T-cell (primary cell): ENCODE measurements at regions not wholly inside any gene's neighbourhood (a gene's known extent, or its start where the extent isn't known, plus 50 kb on each side); places are given as distances from the start of the nearest gene placed in this dataset.

Experiments
- ATAC-seq, 4 experiments: fragments of 200-7000 bp in 3 of 4; fragments of 150-1000 bp in 1 of 4; cut with Tn5 transposase; replicated peaks in 1 of 4; 1 replicate in 3 of 4; 2 replicates in 1 of 4; pipeline ENCODE4 v1.10.0; 2021; ENCODE audit warnings: moderate library complexity in 3 of 4, mild to moderate bottlenecking in 2 of 4, moderate number of reproducible peaks in 1 of 4
- CTCF ChIA-PET, 2 donors: fragments of 300-600 bp; sonication (Branson Sonifier 250); formaldehyde crosslinking; loops; one replicate each; lab custom pipeline; 2022; ENCODE audit warnings: antibody characterized with exemption in 2 of 2; lab: Charles Lee
- POLR2A ChIA-PET, 2 donors: fragments of 300-600 bp; sonication (Branson Sonifier 250); formaldehyde crosslinking; loops; one replicate each; lab custom pipeline; 2022; ENCODE audit warnings: antibody characterized with exemption in 2 of 2; lab: Charles Lee
- DNase-seq, 35 experiments: peaks; one replicate each; pipeline versions ENCODE4 v3.0.0 to v3.0.0-alpha.2; 2013 to 2023
- H3K27ac ChIP-seq: one replicate; pipeline ENCODE4 v1.5.1; 2013; ENCODE audit warnings: low read length
- H3K27me3 ChIP-seq, 2 experiments: replicated peaks in 1 of 2; 1 replicate in 1 of 2; 2 replicates in 1 of 2; pipeline versions ENCODE4 v1.6.1 to v1.7.0; 2013; ENCODE audit warnings: low read length in 1 of 2, mixed read lengths in 1 of 2; ENCODE audit not compliant: control insufficient read depth in 2 of 2, insufficient read depth in 2 of 2; ENCODE audit errors: extremely low read depth in 1 of 2
- H3K36me3 ChIP-seq, 2 donors: 1 replicate in 1 of 2; 2 replicates in 1 of 2; pipeline versions ENCODE4 v1.6.1 to v1.7.0; 2013; ENCODE audit warnings: low read length in 1 of 2; ENCODE audit not compliant: control insufficient read depth in 2 of 2, insufficient read depth in 1 of 2; ENCODE audit errors: extremely low read depth in 1 of 2
- H3K4me1 ChIP-seq, 2 experiments: 1 replicate in 1 of 2; 2 replicates in 1 of 2; pipeline versions ENCODE4 v1.6.1 to v1.7.0; 2013; ENCODE audit warnings: low read length in 2 of 2, mixed read lengths in 1 of 2; ENCODE audit not compliant: insufficient read depth in 2 of 2, control insufficient read depth in 1 of 2; ENCODE audit errors: extremely low read depth in 1 of 2
- H3K4me3 ChIP-seq, 2 donors: 1 replicate in 1 of 2; 2 replicates in 1 of 2; pipeline versions ENCODE4 v1.5.1 to v1.7.0; 2013; ENCODE audit warnings: mild to moderate bottlenecking in 2 of 2, low read length in 1 of 2, moderate library complexity in 1 of 2; ENCODE audit not compliant: control insufficient read depth in 1 of 2; ENCODE audit errors: extremely low read depth in 1 of 2
- H3K9me3 ChIP-seq: 2 replicates; pipeline ENCODE4 v1.7.0; 2013
- H3K27ac Mint-ChIP-seq, 2 donors: one replicate each; pipeline ENCODE4 v1.8.0; 2020 to 2021; ENCODE audit warnings: mild to moderate bottlenecking in 2 of 2, mixed read lengths in 2 of 2
- H3K27me3 Mint-ChIP-seq, 2 donors: one replicate each; pipeline ENCODE4 v1.8.0; 2021 to 2022; ENCODE audit warnings: mixed read lengths in 2 of 2
- H3K36me3 Mint-ChIP-seq: one replicate; pipeline ENCODE4 v1.8.0; 2021; ENCODE audit warnings: mixed read lengths
- H3K4me1 Mint-ChIP-seq, 3 donors: one replicate each; pipeline ENCODE4 v1.8.0; 2020 to 2022; ENCODE audit warnings: mixed read lengths in 3 of 3, mild to moderate bottlenecking in 1 of 3
- H3K4me3 Mint-ChIP-seq, 3 donors: one replicate each; pipeline ENCODE4 v1.8.0; 2020 to 2022; ENCODE audit warnings: mild to moderate bottlenecking in 3 of 3, mixed read lengths in 3 of 3, moderate library complexity in 3 of 3
- H3K9me3 Mint-ChIP-seq, 3 donors: one replicate each; pipeline ENCODE4 v1.8.0; 2020 to 2022; ENCODE audit warnings: mixed read lengths in 3 of 3
- WGBS: methylation state at CpG from one replicate; pipeline ENCODE4 v1.1.5; 2013; ENCODE audit warnings: missing lambda C conversion rate; ENCODE audit not compliant: insufficient coverage; 5-methylcytosine and 5-hydroxymethylcytosine counted together

- Histone ChIP-seq H3K4me1 (peaks cover 0 to 11% of the 10 kb centered on the region in 2 experiments), H3K4me3 (no peak overlapping the region), H3K36me3 (no peaks in the 10 kb centered on the region), H3K9me3 (no peaks in the 10 kb centered on the region), H3K27ac (no peak overlapping the region), H3K27me3 (no peaks in the 10 kb centered on the region)
- 68% methylated on average over 7 of the region's 8 CpGs for WGBS
- DNase-seq (no peak), ATAC-seq (no peak)
- CTCF ChIA-PET: interaction anchor here in 1 of 2 donors (0.6 kb wide), 1 partner anchor 58 kb away, joined by 4 read pairs; no protein-coding TSS in a partner anchor
- H3K27me3 Mint-ChIP-seq: no peaks in the 10 kb centered on the region
- no peaks in the 10 kb centered on the region for H3K36me3 Mint-ChIP-seq
- peaks cover 11 to 23% (median 16%) of the 10 kb centered on the region in 3 donors for H3K4me1 Mint-ChIP-seq
- H3K27ac Mint-ChIP-seq: peak overlapping the region; percentile 1 to 15
- no peaks in the 10 kb centered on the region for H3K9me3 Mint-ChIP-seq
- H3K4me3 Mint-ChIP-seq: no peak overlapping the region
- POLR2A ChIA-PET: no interaction called here
These were observed 84.4 kb downstream of the ADRB2 start for GRCh38 chr5:148910686-148911361.

GRCh38 chr5:148911386-148911785 lies 85.0 kb downstream of the ADRB2 start:
- no peak overlapping the region for H3K4me3 Mint-ChIP-seq
- no peak for ATAC-seq

GRCh38 chr5:148912146-148912545 lies 85.7 kb downstream of the ADRB2 start:
- DNase-seq: no peak
- Mint-ChIP-seq H3K4me3 (no peak overlapping the region), H3K36me3 (no peaks in the 10 kb centered on the region), H3K9me3 (no peaks in the 10 kb centered on the region), H3K27me3 (no peaks in the 10 kb centered on the region), H3K27ac (no peak overlapping the region), H3K4me1 (peaks cover 10 to 21% (median 11%) of the 10 kb centered on the region in 3 donors)
- Histone ChIP-seq H3K9me3 (no peaks in the 10 kb centered on the region), H3K4me1 (peaks cover 0 to 11% of the 10 kb centered on the region in 2 experiments), H3K27me3 (no peaks in the 10 kb centered on the region), H3K27ac (no peak overlapping the region), H3K36me3 (no peaks in the 10 kb centered on the region), H3K4me3 (no peak overlapping the region)
- CTCF ChIA-PET: interaction anchor here in 1 of 2 donors (0.6 kb wide), 1 partner anchor 84 kb away, joined by 5 read pairs; no protein-coding TSS in a partner anchor
- POLR2A ChIA-PET: no interaction called here
- WGBS: no CpG with 5 or more reads among the region's 1 CpG
- no peak for ATAC-seq

More at GRCh38 chr5:148911386-148911785, 85.0 kb downstream of the ADRB2 start:
- DNase-seq: no peak
- Mint-ChIP-seq H3K9me3 (no peaks in the 10 kb centered on the region), H3K27ac (no peak overlapping the region), H3K36me3 (no peaks in the 10 kb centered on the region), H3K27me3 (no peaks in the 10 kb centered on the region), H3K4me1 (peaks cover 11 to 23% (median 16%) of the 10 kb centered on the region in 3 donors)
- Histone ChIP-seq H3K4me3 (no peak overlapping the region), H3K4me1 (peaks cover 0 to 11% of the 10 kb centered on the region in 2 experiments), H3K9me3 (no peaks in the 10 kb centered on the region), H3K27me3 (no peaks in the 10 kb centered on the region), H3K36me3 (no peaks in the 10 kb centered on the region), H3K27ac (no peak overlapping the region)
- WGBS: 100% methylated on average over 1 of the region's 2 CpGs
- ChIA-PET POLR2A (no interaction called here), CTCF (no interaction called here)

GRCh38 chr5:148912714-148913398 lies 86.4 kb downstream of the ADRB2 start:
- Histone ChIP-seq H3K4me1 (peaks cover 0 to 11% of the 10 kb centered on the region in 2 experiments), H3K9me3 (no peaks in the 10 kb centered on the region), H3K36me3 (no peaks in the 10 kb centered on the region), H3K4me3 (no peak overlapping the region), H3K27me3 (no peaks in the 10 kb centered on the region), H3K27ac (no peak overlapping the region)
- POLR2A ChIA-PET: no interaction called here
- Mint-ChIP-seq H3K36me3 (no peaks in the 10 kb centered on the region), H3K4me1 (peaks cover 10 to 21% (median 11%) of the 10 kb centered on the region in 3 donors), H3K9me3 (no peaks in the 10 kb centered on the region), H3K27ac (no peak overlapping the region), H3K27me3 (no peaks in the 10 kb centered on the region), H3K4me3 (no peak overlapping the region)
- DNase-seq (no peak), ATAC-seq (no peak)
- 96% methylated on average over 7 of the region's 9 CpGs for WGBS
- CTCF ChIA-PET: interaction anchor here in 1 of 2 donors (0.6 kb wide), 1 partner anchor 85 kb away, joined by 5 read pairs; no protein-coding TSS in a partner anchor

GRCh38 chr5:148913493-148913892 lies 87.1 kb downstream of the ADRB2 start:
- DNase-seq (no peak), ATAC-seq (no peak)
- Mint-ChIP-seq H3K4me1 (peaks cover 10 to 21% (median 11%) of the 10 kb centered on the region in 3 donors), H3K9me3 (no peaks in the 10 kb centered on the region), H3K27me3 (no peaks in the 10 kb centered on the region), H3K27ac (no peak overlapping the region), H3K36me3 (no peaks in the 10 kb centered on the region), H3K4me3 (no peak overlapping the region)
- peaks cover 0 to 11% of the 10 kb centered on the region in 2 experiments for H3K4me1 ChIP-seq
- no peaks in the 10 kb centered on the region for H3K9me3 ChIP-seq
- 91% methylated on average over 5 of the region's 6 CpGs for WGBS
- H3K27ac ChIP-seq: no peak overlapping the region
- H3K4me3 ChIP-seq: no peak overlapping the region
- H3K36me3 ChIP-seq: no peaks in the 10 kb centered on the region
- no peaks in the 10 kb centered on the region for H3K27me3 ChIP-seq
- CTCF ChIA-PET: no interaction called here
- POLR2A ChIA-PET: no interaction called here

GRCh38 chr5:148913985-148914431 lies 87.6 kb downstream of the ADRB2 start:
- ChIA-PET POLR2A (no interaction called here), CTCF (no interaction called here)
- no peak for DNase-seq
- H3K27me3 ChIP-seq: no peaks in the 10 kb centered on the region
- WGBS: 67% methylated on average over 1 of the region's 2 CpGs
- H3K9me3 ChIP-seq: no peaks in the 10 kb centered on the region
- Mint-ChIP-seq H3K9me3 (no peaks in the 10 kb centered on the region), H3K4me1 (peaks cover 10 to 21% (median 11%) of the 10 kb centered on the region in 3 donors), H3K4me3 (no peak overlapping the region), H3K27me3 (no peaks in the 10 kb centered on the region), H3K36me3 (no peaks in the 10 kb centered on the region), H3K27ac (no peak overlapping the region)
- no peaks in the 10 kb centered on the region for H3K36me3 ChIP-seq
- H3K27ac ChIP-seq: no peak overlapping the region
- H3K4me1 ChIP-seq: peaks cover 0 to 11% of the 10 kb centered on the region in 2 experiments
- no peak for ATAC-seq
- H3K4me3 ChIP-seq: no peak overlapping the region
